Mesothelial cell of epicardium (in vitro differentiated cells): ENCODE measurements at regions not wholly inside any gene's neighbourhood (a gene's known extent, or its start where the extent isn't known, plus 50 kb on each side); places are given as distances from the start of the nearest gene placed in this dataset.

Experiments used
- DNase-seq, 2 experiments: peaks; one replicate each; pipeline ENCODE4 v3.0.0; 2021; ENCODE audit warnings: low spot score in 2 of 2; ENCODE audit not compliant: unreplicated experiment in 2 of 2
- H3K27ac Mint-ChIP-seq: 2 replicates; pipeline ENCODE4 v1.8.0; 2021; ENCODE audit warnings: mixed read lengths
- H3K27me3 Mint-ChIP-seq: 2 replicates; pipeline ENCODE4 v1.8.0; 2021; ENCODE audit warnings: low read depth, mixed read lengths
- H3K36me3 Mint-ChIP-seq: 2 replicates; pipeline ENCODE4 v1.8.0; 2021; ENCODE audit warnings: mixed read lengths
- H3K4me1 Mint-ChIP-seq: 2 replicates; pipeline ENCODE4 v1.8.0; 2021; ENCODE audit warnings: mixed read lengths
- H3K4me3 Mint-ChIP-seq: 2 replicates; pipeline ENCODE4 v1.8.0; 2021; ENCODE audit warnings: mild to moderate bottlenecking, moderate library complexity, mixed read lengths
- H3K9me3 Mint-ChIP-seq: 2 replicates; pipeline ENCODE4 v1.8.0; 2021; ENCODE audit warnings: mixed read lengths
- TF ChIP-seq, protein P1 (sequence below): fragments of 200-600 bp; sonication (generic); IDR thresholded peaks from one replicate; pipeline ENCODE4 v1.5.0; 2021; ENCODE audit warnings: antibody characterized with exemption; ENCODE audit not compliant: unreplicated experiment

DNA sequence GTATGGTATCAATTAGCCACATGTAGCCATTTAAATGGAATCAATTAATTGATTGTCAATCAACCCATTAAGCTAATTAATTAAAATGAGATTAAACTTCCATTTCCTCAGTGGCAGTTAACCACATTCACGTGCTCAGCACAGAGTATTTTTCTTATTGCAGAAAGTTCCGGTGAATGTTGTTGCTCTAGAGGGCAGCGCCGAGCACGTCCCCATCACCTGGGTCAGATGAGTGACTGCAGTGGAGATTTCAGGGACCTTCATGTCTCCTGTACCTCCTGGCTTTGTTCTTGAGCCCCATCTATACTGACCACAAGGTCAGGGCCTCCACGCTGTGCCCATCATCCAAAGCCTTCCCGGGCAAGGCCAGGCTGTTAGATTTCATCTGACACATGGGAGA, 168.8 kb upstream of the MKI67 start:
- H3K27ac Mint-ChIP-seq = no peak overlapping the region
- TF ChIP-seq, protein P1, sequence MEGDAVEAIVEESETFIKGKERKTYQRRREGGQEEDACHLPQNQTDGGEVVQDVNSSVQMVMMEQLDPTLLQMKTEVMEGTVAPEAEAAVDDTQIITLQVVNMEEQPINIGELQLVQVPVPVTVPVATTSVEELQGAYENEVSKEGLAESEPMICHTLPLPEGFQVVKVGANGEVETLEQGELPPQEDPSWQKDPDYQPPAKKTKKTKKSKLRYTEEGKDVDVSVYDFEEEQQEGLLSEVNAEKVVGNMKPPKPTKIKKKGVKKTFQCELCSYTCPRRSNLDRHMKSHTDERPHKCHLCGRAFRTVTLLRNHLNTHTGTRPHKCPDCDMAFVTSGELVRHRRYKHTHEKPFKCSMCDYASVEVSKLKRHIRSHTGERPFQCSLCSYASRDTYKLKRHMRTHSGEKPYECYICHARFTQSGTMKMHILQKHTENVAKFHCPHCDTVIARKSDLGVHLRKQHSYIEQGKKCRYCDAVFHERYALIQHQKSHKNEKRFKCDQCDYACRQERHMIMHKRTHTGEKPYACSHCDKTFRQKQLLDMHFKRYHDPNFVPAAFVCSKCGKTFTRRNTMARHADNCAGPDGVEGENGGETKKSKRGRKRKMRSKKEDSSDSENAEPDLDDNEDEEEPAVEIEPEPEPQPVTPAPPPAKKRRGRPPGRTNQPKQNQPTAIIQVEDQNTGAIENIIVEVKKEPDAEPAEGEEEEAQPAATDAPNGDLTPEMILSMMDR = no peak
- H3K4me3 Mint-ChIP-seq = no peak overlapping the region
- peaks cover 15% of the 10 kb centered on the region for H3K4me1 Mint-ChIP-seq
- peaks cover 35% of the 10 kb centered on the region for H3K27me3 Mint-ChIP-seq
- DNase-seq = no peak
- peaks cover 12% of the 10 kb centered on the region for H3K9me3 Mint-ChIP-seq
- no peaks in the 10 kb centered on the region for H3K36me3 Mint-ChIP-seq

DNA sequence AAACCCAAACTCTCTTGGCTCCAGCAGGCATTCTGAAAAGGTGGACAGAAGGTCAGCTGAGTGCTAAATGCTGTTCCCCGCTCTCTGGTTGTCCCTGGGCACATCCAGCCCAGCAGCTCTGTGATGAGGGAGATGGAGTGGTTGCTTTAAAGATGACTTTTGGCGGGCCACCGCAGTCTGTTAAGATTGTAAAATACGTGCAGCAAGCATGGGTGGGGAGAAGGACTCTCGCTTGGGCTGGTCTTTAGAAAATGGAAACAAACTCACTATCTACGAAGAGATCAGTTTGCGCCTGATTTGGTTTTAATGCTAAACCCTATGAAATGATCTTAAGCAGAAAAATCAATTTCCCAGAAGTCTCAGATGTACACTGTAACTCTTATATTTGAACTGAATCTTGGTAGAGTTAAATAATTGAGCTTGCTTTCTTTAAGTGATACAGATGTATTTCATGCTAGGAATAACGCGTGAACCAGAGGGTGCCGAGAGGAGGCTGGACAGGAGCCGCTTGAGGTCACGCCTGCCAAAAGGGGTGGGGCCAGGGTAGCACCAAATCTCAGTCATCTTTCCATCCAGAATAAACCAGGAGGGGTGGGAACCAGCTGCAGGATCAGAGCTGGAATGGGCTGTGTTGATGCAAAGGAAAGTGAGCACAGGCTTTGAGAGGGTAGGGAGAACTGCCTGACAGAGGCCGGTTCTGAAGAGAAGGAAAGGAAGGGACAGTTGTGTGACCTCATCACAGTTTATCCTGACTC, 170.2 kb upstream of the MKI67 start:
- H3K9me3 Mint-ChIP-seq = peaks cover 6% of the 10 kb centered on the region
- no peaks in the 10 kb centered on the region for H3K36me3 Mint-ChIP-seq
- H3K27ac Mint-ChIP-seq = peak overlapping the region; percentile 6
- H3K27me3 Mint-ChIP-seq = peaks cover 23% of the 10 kb centered on the region
- H3K4me3 Mint-ChIP-seq = no peak overlapping the region
- TF ChIP-seq, protein P1 = no peak
- no peak for DNase-seq
- peaks cover 15% of the 10 kb centered on the region for H3K4me1 Mint-ChIP-seq

DNA sequence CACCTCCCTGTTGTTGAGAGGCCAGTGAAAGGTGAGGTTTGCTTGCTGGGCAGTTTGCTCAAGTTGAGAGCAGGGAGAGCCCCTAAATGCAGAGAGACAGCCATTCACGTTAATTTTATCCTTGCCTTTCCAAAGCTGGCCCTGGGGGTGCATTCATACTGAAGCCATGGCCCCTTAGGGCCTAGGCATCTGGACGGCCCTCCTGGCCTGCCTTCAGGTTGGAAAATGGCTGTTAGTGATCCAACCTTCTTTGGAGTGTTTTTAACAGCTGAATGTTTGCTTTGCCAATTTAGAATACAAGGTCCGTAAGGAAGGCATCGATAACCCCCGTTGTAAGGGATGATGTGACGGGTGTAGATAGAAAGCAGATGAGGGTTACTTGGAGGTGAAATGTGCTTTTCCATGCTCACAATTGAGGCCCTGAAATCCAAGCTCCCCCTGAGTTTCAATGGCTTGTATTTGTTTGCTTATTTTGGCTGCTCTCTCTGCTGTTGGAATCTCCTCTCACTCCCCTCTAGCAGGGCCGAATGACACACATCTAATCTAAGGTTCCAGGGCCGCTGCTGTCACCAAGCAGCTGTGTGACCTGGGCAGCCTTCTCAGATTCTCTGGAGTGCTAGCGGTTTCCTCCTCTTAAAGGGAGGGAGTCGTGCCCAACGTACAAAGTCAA, 171.6 kb upstream of the MKI67 start:
- Mint-ChIP-seq H3K27ac (peak overlapping the region; percentile 88), H3K36me3 (no peaks in the 10 kb centered on the region), H3K4me3 (no peak overlapping the region), H3K27me3 (peaks cover 12% of the 10 kb centered on the region), H3K4me1 (peaks cover 15% of the 10 kb centered on the region), H3K9me3 (peaks cover 15% of the 10 kb centered on the region)
- TF ChIP-seq, protein P1 = no peak
- no peak for DNase-seq

DNA sequence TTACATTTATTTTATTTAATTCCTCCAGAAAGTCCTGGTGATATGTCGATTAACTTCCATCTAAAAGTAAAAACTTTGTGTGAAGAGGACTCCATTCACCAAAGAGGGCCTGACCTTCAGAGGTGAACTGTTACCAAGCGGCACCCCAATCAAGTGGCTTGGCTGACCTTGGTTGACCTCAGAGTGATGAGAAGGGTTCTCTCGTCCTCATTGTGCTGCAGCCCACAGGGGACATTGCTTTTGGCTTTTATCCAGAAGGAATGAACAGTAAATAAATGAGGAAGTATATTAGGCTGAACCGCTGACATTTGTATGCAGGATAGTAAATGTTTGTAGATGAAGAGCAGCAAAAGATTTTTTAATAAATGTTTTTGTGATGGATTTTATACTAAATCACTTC, 172.4 kb upstream of the MKI67 start:
- Mint-ChIP-seq H3K4me1 (peaks cover 15% of the 10 kb centered on the region), H3K36me3 (no peaks in the 10 kb centered on the region), H3K4me3 (no peak overlapping the region), H3K27me3 (peaks cover 12% of the 10 kb centered on the region), H3K9me3 (peaks cover 19% of the 10 kb centered on the region), H3K27ac (no peak overlapping the region)
- no peak for DNase-seq
- TF ChIP-seq, protein P1 = no peak

DNA sequence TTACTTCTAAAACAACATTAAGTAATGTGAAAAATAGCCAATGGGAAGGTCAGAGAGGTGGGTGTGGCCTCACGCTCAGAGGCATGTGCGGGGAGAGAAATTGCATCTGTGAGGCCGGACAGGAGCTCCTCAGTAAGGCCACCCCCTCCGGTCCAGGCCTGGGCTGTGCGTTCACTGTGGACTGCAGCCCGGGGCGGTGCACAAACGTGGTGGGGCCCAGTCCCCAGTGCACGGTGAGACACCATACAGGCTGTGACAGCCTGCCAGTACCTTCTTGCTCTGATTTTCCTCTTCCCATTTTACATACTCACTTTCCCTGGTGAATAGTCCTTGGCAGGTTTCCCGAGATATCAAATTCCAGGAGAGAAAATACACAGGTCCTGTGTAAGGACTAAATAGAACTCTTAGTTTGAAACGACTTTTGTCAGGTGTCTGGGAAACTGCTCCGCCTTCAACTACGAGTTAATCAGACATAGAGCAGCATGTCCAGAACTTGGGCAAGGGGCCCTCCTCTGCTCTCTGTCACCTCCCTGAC, 174.1 kb upstream of the MKI67 start:
- Mint-ChIP-seq H3K36me3 (no peaks in the 10 kb centered on the region), H3K27me3 (peaks cover 13% of the 10 kb centered on the region), H3K4me3 (no peak overlapping the region), H3K4me1 (peaks cover 15% of the 10 kb centered on the region), H3K9me3 (peaks cover 24% of the 10 kb centered on the region), H3K27ac (no peak overlapping the region)
- no peak for DNase-seq
- TF ChIP-seq, protein P1 = no peak
